Stimulated activated CD8-positive, alpha-beta memory T cell treated with anti-CD3 and anti-CD28 coated beads, Interleukin-4, amount 100 ng/mL, for 4 hours (primary cell): ENCODE measurements at regions not wholly inside any gene's neighbourhood (a gene's known extent, or its start where the extent isn't known, plus 50 kb on each side); places are given as distances from the start of the nearest gene placed in this dataset.
A peak's percentile ranks its signal among the peaks of the same experiment; 100 is the strongest.

Experiments used
- DNase-seq, 2 donors: peaks; one replicate each; pipeline ENCODE4 v3.0.0-alpha.2; 2020; ENCODE audit warnings: low read depth in 2 of 2, low spot score in 1 of 2

DNA sequence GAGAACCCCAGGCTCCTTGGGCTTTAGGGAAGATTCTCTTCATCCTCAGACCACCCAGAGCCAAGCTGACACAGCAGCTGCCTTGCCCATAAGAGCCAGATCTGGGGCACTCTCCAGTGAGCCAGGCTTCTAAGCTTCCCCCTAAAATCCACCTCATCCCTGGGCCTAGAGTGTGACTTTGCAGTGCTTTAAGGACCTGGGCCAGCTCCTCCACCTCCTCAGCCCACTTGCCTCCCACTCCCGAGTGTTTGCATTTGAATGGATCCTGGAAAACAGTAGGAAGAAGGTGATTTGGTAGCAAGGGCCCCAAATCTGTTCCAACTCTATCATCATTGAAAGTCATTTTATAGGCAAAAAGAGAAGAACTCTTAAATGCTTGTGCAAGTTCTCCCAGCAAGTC lies 108.7 kb upstream of the UBL3 start:
- no peak for DNase-seq

DNA sequence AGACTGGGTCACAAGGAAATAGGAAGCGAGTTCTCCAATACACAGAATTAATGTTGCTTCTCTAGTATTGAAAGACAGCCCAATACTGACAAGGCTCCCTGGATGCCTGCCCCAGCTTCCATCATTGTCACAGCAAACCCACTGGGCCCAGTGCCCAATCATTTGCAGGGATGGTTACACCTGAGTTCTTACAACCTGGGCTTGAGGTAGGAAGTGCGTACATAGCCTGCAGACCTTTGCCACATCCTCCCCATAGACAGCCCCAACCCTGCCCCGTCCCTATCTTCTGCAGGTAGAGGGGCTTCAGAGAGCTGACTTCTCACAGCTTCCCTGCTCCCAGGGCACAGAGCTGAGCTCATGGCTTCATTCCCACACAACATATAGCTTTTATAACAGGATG lies 108.1 kb upstream of the UBL3 start:
- DNase-seq, result no peak

DNA sequence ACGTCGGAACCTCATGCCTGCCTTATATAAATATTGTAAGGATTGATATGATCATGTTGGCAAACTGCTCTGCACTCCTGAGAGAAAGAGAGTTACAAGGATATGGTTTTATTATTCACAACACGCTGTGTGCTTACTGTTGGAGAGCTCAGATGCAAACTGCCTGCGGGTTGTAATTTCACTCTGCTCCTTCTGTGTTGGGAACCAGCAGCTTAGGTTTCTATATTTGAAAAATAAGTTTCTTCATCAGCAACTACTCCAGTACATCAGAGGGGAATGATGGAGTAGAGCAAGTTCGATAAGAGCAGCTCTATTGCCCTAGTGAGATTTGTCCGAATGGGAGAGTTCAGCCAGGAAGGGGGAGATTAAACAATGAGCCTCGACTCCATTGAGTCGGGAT lies 106.9 kb upstream of the UBL3 start:
- DNase-seq, result no peak

DNA sequence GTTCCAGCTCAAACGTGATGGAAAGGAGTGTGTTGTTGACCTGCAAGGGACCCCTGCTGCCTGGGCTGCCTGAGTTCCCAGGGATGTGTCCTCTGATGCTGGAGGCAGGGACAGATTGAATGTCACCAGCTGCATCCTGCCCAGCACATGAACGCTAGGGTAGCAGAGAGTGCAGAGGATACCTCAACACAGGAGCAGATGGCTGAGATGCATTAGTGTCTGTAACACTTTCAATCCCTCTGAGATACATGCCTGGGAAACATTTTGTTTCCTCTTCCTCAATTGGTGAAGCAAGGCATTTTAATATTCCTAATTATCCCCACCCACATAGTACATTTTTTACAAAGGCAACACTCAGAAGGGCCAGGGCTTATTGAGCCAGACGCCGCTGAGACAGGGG lies 106.4 kb upstream of the UBL3 start:
- DNase-seq, result no peak

DNA sequence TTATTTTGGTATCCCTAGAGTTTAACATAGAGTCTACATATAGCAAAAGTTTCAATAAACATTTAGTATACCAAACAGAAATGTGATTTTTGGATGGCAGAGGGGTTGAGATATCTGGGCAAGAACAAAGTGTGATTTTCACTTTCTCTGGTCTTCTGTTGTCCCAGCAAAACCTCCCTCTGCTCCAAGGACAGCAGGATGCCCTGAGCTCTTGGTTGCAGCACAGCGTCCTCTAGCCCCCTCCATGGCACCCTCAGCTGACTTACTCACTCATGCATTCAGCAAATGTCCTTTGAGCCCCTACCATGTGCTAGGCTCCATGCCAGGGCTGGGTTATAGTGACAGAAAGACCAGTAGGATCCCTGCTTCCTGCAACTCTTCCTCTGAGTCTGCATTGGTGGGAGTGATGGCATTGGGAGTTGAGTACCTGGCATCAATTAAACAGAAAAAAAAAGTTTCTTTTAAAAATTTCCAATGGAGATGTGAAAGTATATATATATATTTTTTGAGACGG lies 104.8 kb upstream of the UBL3 start:
- DNase-seq, result no peak

DNA sequence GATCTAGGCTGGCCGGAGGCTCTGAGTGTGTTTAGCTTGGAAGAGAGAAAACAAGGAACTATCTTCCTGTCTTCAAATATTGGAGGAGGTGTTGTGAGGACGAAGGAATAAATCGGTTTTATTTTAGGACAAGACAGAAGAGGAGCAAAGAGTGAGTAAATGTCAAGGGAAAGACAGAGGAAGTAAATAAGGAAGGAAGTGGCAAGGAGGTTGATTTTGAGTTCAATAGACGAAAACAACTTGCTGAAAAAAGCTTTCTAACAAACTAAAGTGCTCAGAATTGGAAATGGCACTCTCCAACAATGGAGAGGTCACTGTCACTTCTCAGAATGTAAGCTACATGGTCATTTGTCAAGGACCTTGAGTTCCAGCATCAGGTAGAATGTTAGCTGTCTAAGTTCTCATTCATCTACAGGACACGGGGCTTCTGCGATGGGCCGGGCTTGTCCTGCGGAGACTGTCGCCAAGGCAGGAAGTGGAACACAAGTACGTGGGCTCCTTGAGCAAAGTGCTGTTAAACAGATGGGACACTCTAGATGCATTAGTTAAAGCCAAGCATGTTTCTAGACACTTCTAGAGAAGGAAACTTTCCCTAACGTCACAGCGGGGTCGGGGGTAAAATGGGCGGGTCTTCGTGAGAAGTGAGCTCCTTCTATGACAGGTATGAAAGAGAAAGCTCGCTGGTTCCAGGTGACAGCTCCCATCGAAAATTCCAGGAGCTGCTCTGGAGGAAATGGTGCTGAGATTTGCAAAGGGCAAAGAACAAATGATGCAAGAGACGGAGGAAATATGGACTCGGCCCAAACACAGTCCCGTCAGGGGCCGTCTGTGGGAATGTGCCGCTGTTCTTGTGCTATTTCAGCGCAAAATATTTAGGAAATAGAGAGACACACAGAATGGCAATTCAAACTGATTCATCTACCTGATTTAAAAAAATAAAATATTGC lies 103.9 kb upstream of the UBL3 start:
- DNase-seq, result peak in 1 of 2 donors; percentile 12

DNA sequence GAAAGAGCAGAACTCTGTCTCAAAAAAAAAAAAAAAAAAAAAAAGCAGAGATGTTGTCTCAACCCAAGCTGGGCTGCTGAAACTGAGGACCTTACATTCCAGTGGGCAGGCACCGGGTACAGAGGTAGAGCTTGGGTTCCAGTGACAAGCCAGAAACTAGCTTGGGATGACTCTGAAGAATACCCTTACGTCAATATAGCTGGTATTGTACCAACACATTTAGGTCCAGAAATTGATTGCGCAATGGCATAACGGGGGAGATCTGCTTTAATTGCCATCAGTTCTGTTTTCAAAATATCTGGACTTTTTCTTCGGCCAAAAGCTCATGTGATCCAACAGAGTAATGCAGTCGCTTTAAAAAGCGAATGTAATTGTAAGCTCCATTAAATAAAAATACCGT lies 103.1 kb upstream of the UBL3 start:
- no peak for DNase-seq

DNA sequence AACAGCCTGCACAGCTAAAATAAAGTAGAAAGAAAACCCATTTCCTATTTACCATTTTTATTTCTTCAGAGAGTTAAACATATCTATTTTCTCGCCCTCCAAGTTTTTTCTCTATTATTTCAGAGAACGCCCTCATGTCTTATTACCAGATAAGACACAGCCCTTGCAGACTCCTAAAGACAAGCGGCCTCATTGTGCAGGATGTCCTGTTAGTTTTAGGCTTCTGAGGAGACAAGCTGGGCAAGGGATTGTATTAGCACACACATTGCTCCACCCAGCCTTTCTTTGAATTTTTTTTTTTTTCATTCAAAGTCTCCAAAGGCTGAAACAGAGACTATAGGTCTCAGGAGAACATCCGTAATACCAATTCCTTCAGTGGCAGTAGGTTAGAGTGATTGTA lies 101.8 kb upstream of the UBL3 start:
- DNase-seq, result no peak

DNA sequence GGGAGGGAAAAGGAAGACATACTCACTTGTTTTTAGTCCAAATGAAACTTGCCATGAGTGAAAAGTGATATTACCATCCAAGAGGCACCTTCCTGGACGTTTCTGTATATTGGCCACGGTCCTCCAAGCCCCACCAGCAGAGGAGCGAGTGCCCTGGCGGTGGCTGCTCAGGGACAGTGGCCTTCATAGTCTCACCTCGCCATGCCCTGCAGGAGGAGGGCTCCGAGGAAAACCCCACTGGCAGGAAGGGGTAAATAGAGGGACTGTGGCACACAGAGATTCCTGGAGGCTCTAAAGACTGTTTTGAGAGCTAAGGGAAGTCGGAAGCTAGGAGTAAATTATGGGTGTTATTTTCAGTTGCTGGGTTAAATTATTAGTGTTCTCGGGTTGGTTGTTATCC lies 98.4 kb upstream of the UBL3 start:
- no peak for DNase-seq

DNA sequence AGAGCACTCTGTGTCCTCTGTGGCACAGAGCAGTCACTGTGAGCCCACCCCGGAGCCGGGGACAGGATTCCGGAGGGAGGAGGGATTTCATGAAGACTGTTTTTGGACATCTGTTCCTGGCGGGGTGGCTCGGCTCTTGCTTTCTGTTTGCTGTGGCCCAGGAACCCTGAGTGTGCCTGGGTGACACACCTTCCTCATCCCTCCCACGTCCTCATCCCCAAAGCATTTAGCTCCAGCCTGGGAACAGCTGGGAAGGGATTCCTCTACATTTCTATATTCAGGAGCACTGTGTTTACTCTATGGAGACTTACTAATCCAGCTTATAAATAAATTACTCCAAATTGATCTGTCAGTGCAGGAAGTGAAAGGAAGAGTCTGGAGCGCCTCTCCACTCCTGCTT lies 97.8 kb upstream of the UBL3 start:
- no peak for DNase-seq

DNA sequence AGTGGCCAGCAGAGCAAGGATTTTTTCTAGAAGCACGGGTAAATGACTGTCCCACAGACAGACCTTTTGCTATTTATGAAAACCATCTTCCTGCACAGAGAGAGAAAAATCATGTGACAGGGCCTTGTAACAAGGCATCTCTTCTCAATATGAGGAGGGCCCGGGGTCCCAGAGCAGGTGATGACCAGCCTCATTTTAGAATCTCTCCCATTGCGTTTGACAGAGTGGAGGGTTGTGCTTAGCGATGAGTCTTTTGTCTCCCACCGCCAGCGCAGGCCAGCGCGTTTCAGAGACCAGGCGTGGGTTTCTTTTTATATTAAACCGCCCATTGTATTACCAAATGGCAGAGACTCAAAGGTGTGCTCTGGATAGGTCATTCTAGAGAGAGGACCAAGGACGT lies 97.4 kb upstream of the UBL3 start:
- DNase-seq, result no peak

DNA sequence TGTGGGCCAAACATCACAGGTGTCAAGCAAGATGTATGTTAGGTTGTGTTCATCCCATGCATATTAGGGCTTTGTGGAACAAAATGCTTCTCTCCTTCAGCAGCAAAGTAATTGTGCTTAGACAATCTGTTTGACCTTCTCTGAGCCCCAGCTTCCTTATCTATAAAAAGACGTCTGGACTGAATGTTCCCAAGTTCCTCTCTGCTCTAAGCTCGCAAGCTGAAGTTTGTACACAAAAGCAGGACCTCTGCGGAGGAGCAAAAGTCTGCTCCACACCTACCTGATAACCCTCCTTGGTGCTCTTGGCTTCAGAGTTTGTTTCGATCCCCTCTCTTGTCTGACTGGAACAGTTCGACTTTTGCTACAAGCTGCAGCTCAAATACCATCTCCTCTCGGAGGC lies 95.7 kb upstream of the UBL3 start:
- no peak for DNase-seq

DNA sequence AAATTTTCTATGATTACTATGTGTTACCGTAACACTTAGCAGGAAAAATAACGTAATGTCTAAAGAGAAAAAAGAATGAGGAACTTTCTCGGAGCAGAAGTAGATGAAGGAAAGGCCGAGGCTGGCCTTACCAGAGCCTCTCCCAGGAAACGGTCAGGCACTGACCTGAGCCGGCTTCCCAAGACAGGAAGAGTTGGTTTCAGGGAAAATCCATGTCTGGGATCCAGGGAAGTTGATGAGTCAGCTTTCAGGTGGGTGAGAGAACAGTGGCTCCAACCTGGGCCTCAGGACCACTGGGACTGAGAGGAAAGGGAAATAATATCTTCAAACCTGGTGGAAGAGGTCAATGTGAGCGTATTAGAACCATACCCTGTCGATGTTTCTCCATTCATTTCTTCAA lies 93.3 kb upstream of the UBL3 start:
- DNase-seq, result no peak

DNA sequence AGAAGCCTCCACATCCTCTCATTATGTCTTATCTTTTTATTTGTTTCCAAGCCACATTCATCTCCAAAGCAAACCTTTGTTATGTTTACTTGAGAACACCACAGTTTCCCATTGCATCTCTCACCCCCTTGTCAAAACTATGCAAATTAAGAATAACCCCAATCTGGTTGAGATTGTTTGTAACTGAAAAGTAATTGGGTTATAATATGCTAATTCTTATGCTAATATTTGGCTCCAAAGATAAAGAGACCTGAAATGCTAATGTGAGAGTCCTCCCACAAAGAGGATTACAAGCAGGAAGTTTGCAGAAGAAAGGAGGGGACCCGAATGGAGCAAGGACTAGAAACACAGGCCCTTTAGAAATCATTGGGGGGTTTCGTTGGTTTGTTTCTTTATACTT lies 92.9 kb upstream of the UBL3 start:
- no peak for DNase-seq

DNA sequence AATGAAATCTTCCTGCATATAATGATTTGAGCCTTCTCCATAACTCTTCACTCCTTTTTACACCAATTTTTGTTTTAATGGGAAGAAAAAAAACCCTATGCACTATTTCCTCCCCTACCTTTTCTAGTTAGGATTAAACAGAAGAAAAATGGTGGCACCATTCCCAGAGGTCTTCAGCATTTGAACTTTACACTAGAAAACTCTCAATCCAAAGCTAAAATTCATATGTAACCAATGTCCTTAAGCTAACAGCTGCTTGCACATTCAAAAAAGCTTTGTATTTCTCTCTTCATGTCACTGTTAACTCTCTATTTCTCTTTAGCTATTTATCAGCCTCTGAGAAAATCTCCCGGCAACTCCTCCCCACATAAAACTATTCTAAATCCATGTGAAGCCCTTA lies 90.3 kb upstream of the UBL3 start:
- DNase-seq, result no peak

DNA sequence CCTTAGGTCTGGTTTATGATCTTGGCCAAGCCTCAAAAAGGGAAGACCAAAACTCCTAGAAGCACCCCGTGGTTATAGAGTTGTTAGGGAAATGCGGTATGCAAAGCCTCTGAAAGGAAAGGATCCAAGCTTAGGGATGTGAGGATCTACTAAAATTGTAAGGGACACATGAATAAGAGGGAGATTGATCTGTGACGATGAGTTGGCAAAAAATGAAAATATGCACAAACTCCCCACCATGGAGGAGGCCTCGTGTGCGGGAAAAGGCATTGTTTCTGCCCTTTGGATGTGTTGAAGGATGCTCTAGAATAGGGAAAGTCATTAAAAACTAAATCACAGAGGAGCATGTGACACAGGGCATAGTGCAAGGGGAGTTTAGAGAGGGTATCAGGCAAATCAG lies 88.7 kb upstream of the UBL3 start:
- no peak for DNase-seq

DNA sequence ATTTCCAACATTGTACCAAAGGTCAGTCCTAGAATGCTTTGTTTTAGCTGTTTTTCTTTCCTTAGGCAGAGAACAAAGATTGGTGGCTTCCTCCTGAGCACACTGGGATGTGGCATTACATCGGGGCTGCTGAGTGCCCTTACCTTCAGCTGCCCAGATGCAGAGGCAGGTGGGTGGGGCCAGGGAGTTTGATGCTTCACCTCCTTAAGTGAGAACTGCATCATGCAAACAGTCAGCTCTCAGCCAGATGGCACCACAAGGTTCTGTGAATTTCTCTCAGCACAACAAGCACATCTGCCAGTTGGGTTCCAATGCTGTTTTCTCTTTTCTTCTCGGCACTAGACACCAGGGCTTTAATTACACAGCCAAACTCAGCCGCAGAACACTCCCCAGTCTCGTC lies 87.4 kb upstream of the UBL3 start:
- DNase-seq, result no peak

DNA sequence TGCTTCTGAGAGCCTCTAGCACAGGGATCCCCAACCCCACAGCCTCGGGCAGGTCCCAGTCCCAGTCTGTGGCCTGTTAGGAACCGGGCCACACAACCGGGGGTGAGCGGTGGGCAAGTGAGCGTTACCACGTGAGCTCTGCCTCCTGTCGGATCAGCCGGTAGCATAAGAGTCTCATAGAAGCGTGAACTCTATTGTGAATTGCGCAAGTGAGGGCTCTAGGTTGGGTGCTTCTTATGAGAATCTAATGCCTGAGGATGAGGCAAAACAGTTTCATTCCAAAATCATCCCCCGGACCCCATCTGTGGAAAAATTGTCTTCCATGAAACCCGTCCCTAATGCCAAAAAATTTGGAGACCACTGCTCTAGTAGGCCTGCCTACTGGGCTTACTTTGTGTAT lies 87.0 kb upstream of the UBL3 start:
- DNase-seq, result no peak

DNA sequence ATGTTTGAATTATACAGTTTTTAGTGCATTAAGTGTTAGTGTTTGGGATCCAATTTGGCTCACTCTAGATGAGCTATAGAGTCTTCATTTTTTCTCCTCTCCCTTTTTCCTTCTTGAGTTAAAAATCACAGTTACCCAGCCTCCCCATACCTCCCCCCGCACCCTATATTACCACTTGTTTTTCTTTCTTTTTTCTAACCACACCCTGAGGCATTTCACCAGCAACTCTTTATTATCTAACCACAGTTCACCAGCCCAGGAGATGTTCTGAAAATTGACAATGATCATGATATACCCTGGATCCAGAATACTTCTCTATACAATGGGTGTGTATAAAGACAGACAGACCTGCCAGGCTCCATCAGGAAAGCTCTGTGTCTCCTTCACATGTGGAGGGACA lies 86.5 kb upstream of the UBL3 start:
- DNase-seq, result no peak

DNA sequence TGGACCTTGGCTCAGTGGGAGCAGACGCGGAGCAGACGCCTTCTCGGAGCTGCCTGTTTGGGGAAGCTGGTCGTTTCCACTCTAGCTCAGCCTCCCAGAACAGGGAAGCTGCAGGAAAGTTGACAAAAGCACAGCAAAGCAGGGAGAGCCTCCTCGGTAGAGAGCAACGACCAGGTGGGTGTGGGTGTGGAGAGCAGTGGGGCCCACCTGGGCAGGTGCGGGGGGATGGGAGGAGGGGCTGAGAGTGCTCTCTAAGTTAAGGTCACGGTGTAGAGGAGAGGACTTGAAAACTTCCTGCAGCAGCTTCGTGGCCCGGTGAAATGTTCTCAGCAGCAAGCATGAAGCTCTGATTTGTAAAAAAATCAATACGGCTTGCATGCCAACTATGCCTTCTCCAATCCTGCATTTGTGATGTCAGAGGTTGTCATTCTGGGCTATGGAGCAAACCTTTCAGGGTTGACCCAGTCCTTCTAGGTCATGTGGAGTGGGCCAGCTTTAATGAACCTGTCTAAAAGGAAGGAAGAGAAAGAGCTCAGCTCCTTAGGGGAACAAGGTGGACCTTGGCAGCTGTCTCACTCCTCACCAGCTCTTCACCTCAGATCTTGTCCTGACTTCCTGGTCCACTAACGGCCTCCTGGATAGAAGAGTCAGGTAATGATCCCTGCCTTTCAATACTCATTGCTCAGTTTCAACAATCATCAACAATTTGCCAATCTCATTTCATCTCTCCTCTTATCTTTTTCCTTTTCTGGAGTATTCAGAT lies 85.8 kb upstream of the UBL3 start:
- DNase-seq, result no peak

DNA sequence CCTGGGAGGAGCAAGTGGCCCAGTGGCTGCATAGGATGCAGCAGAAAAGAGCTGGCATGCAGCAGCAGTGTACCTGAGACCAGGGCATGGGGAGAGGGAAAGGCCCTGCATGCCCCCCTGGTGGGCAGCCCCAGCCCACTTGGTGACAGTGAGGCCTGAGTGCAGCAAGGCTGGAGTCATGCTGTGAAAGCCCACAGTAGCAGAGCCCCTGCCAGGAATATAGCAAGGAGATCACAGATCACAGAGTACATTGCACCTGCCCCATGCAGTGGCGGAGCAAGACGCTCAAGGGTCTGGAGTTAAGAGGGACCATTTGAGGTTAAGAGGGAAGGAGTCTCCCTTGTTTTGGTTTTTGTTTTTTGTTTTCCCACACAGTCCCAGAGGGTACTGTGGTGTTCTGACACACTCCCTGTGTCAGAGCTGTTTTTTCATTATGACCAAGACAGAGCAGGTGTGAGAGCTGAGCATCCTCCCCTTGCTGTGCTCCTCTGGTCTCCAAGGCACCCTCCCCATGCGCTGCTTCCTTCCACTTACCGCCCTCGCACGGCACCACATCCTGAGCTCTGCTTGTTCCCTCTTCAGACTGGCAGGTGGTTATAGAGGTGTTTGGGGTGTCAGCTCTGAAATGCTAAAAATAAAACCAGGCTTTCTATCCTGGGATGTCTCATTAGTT lies 85.0 kb upstream of the UBL3 start:
- DNase-seq, result peak; percentile 24 to 33
